Endothelial cell of umbilical vein (primary cell): ENCODE measurements at regions not wholly inside any gene's neighbourhood (a gene's known extent, or its start where the extent isn't known, plus 50 kb on each side); places are given as distances from the start of the nearest gene placed in this dataset.

Experiments used
- EZH2 ChIP-seq: IDR thresholded peaks from 2 replicates; pipeline ENCODE4 v1.6.1; 2012; ENCODE audit warnings: borderline replicate concordance, low read depth, mild to moderate bottlenecking, moderate library complexity, low read length, inconsistent platforms; ENCODE audit not compliant: severe bottlenecking
- JUN ChIP-seq: IDR thresholded peaks from 2 replicates; pipeline ENCODE4 v1.6.1; 2011; ENCODE audit warnings: borderline replicate concordance, low read depth; ENCODE audit not compliant: insufficient read length, insufficient read depth
- POLR2A ChIP-seq: IDR thresholded peaks from 2 replicates; pipeline ENCODE4 v1.6.1; 2012; ENCODE audit warnings: low read depth, mild to moderate bottlenecking, control low read depth, low read length
- TF ChIP-seq, protein P1 (sequence below), 2 donors: IDR thresholded peaks; 1 replicate in 1 of 2; 2 replicates in 1 of 2; pipeline ENCODE4 v1.5.1; 2011; ENCODE audit warnings: low read length in 2 of 2, mild to moderate bottlenecking in 2 of 2, moderate library complexity in 2 of 2, control low read depth in 1 of 2, inconsistent platforms in 1 of 2, low read depth in 1 of 2; ENCODE audit not compliant: insufficient read depth in 1 of 2; ENCODE audit errors: extremely low read depth in 1 of 2

DNA sequence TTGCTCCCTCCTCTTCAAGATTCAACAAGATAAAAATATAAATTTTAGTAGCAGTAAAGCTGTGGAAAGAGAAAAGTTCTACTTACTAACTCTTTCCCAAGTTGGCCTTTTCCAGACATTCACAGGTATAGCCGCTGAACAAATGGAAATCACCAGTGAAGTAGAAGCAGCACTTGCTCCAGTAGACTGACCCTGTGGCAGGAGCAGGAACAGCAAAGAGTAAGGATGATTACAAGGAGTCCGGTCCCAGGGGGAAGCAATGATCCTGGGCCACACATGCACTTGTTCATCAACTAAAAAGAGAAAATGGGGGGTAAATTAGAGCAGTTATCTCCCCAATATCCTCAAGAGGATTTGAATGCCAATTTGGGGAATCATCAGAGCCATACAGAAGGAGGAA, 184.9 kb downstream of the NAF1 start:
- TF ChIP-seq POLR2A (no peak), JUN (no peak), EZH2 (no peak)
- TF ChIP-seq, protein P1, sequence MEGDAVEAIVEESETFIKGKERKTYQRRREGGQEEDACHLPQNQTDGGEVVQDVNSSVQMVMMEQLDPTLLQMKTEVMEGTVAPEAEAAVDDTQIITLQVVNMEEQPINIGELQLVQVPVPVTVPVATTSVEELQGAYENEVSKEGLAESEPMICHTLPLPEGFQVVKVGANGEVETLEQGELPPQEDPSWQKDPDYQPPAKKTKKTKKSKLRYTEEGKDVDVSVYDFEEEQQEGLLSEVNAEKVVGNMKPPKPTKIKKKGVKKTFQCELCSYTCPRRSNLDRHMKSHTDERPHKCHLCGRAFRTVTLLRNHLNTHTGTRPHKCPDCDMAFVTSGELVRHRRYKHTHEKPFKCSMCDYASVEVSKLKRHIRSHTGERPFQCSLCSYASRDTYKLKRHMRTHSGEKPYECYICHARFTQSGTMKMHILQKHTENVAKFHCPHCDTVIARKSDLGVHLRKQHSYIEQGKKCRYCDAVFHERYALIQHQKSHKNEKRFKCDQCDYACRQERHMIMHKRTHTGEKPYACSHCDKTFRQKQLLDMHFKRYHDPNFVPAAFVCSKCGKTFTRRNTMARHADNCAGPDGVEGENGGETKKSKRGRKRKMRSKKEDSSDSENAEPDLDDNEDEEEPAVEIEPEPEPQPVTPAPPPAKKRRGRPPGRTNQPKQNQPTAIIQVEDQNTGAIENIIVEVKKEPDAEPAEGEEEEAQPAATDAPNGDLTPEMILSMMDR (IDR thresholded peaks at IDR 0.05; ENCODE audit: extremely low read depth in 1 of 2, insufficient read depth in 1 of 2, low read depth in 1 of 2, low read length in 2 of 2), result no peak
